ENCODE measurements at regions not wholly inside any gene's neighbourhood (a gene's known extent, or its start where the extent isn't known, plus 50 kb on each side); places are given as distances from the start of the nearest gene placed in this dataset.

DNA sequence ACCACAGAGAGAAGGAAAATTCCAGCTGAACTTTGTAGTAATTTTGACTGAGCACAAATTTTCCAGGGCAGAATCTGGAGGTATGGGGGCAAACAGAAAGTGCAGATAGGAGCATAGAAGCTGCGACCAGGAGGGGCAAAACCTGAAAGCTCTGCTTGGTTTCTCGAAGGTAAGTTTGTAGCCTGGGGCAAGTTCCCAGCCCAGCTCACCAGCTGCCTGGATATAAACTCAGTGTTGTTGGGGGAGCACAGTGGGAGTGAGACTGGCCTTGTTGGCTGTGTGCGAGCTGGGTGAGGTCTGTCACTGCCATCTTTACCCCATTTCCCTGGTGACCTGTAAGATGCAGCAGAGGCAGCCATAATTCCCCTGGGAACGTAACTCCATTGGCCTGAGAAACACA lies 213.5 kb upstream of the POF1B start:
- TF ChIP-seq, protein P1, sequence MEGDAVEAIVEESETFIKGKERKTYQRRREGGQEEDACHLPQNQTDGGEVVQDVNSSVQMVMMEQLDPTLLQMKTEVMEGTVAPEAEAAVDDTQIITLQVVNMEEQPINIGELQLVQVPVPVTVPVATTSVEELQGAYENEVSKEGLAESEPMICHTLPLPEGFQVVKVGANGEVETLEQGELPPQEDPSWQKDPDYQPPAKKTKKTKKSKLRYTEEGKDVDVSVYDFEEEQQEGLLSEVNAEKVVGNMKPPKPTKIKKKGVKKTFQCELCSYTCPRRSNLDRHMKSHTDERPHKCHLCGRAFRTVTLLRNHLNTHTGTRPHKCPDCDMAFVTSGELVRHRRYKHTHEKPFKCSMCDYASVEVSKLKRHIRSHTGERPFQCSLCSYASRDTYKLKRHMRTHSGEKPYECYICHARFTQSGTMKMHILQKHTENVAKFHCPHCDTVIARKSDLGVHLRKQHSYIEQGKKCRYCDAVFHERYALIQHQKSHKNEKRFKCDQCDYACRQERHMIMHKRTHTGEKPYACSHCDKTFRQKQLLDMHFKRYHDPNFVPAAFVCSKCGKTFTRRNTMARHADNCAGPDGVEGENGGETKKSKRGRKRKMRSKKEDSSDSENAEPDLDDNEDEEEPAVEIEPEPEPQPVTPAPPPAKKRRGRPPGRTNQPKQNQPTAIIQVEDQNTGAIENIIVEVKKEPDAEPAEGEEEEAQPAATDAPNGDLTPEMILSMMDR (IDR thresholded peaks at IDR 0.05; ENCODE audit: low read depth, low read length): no peak
- no peaks in the 10 kb centered on the region for H3K9me3 ChIP-seq
- no peak for DNase-seq

DNA sequence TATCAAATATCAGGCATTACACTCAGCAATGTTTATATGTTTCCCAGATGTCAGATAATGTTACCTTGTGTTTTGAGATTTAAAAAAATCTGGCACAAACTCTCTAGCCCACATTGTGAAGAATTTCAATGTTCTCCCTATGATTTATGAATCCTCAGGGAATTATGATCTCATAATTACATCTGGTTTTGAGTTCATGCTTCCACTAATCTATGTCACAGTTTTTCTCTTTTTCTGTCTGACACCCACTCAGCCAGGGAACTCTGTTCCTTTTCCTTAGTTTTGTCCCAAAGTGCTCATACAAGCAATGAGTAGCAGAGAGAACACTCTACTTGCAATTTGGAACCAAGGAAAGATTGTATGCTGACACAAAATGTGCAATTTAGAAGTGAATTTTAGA lies 212.1 kb upstream of the POF1B start:
- Histone ChIP-seq H3K36me3 (no peaks in the 10 kb centered on the region), H3K4me3 (ENCODE audit: low read depth, low read length) (no peak overlapping the region), H3K27me3 (no peaks in the 10 kb centered on the region), H3K9me3 (no peaks in the 10 kb centered on the region), H3K4me1 (no peaks in the 10 kb centered on the region)
- DNase-seq: no peak
- TF ChIP-seq, protein P1 (IDR thresholded peaks at IDR 0.05; ENCODE audit: low read depth, low read length): no peak

More for the DNA sequence above, 213.5 kb upstream of the POF1B start:
- no peaks in the 10 kb centered on the region for H3K4me1 ChIP-seq
- no peaks in the 10 kb centered on the region for H3K36me3 ChIP-seq
- no peak overlapping the region for H3K4me3 ChIP-seq (ENCODE audit: low read depth, low read length)
- H3K27me3 ChIP-seq: no peaks in the 10 kb centered on the region

DNA sequence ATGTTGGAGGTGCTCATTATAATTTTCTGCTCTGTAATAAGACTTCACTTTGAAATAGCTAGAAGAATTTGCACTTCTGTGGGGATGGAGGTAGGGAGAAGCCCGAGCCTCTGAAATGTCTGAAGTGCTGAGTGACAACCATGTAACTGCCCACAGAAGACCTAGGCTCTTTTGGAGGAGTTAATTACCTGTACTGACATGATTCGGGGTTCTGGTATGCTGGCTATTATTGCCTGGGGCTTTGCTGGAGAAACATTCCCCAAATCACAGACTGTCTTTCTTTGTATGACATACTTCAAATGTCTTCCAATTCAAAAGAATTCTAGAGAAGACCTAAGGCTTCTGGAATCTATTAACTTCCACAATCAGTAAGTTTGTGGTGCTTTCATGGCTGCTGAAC lies 211.2 kb upstream of the POF1B start:
- no peaks in the 10 kb centered on the region for H3K27me3 ChIP-seq
- DNase-seq: no peak
- no peak overlapping the region for H3K4me3 ChIP-seq (ENCODE audit: low read depth, low read length)
- H3K36me3 ChIP-seq: no peaks in the 10 kb centered on the region
- no peaks in the 10 kb centered on the region for H3K9me3 ChIP-seq
- no peaks in the 10 kb centered on the region for H3K4me1 ChIP-seq
- TF ChIP-seq, protein P1 (IDR thresholded peaks at IDR 0.05; ENCODE audit: low read depth, low read length): no peak

DNA sequence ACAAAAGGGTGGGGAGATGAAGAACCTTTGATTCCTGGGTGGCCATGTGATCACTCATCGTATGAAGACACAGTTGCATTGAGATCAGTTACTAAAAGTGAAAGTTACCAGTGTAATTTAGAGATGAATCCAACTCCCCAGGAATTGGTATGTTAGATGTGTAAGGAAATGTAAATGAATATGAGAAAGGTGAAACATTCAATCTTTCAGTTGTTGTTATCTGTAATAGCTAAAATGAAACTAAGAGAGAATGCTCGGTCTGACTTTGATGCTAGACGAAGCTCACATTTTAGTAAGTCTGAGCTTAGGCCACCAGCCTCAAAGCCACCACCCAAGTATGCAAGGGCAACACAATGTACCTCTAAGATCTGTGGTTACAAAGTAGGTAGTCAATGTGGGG lies 194.3 kb upstream of the POF1B start:
- no peak for DNase-seq
- Histone ChIP-seq H3K27me3 (no peaks in the 10 kb centered on the region), H3K9me3 (no peaks in the 10 kb centered on the region), H3K36me3 (no peaks in the 10 kb centered on the region), H3K4me3 (ENCODE audit: low read depth, low read length) (no peak overlapping the region), H3K4me1 (no peaks in the 10 kb centered on the region)
- TF ChIP-seq, protein P1 (IDR thresholded peaks at IDR 0.05; ENCODE audit: low read depth, low read length): no peak

DNA sequence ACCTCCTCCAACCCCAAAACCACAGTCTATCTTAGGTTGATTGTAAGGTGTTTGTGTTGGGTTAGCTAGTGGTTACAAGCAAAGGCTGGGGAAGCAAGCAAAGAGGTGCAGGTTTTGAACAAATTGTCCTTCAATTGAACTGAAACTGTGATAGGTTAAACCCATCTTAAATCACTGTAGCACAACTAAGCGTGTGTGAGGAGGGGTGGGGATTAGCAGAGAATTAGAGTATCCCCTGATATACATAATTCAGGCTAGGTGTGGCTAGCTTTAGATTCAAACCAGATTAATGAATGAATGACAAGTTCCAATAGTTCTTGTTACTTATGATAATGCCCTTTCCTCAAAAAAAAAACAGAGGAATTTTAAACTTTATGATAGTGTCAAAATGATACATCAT lies 191.0 kb upstream of the POF1B start:
- H3K4me1 ChIP-seq: no peaks in the 10 kb centered on the region
- TF ChIP-seq, protein P1 (IDR thresholded peaks at IDR 0.05; ENCODE audit: low read depth, low read length): no peak
- no peak overlapping the region for H3K4me3 ChIP-seq (ENCODE audit: low read depth, low read length)
- DNase-seq: no peak
- no peaks in the 10 kb centered on the region for H3K9me3 ChIP-seq
- no peaks in the 10 kb centered on the region for H3K27me3 ChIP-seq
- no peaks in the 10 kb centered on the region for H3K36me3 ChIP-seq

DNA sequence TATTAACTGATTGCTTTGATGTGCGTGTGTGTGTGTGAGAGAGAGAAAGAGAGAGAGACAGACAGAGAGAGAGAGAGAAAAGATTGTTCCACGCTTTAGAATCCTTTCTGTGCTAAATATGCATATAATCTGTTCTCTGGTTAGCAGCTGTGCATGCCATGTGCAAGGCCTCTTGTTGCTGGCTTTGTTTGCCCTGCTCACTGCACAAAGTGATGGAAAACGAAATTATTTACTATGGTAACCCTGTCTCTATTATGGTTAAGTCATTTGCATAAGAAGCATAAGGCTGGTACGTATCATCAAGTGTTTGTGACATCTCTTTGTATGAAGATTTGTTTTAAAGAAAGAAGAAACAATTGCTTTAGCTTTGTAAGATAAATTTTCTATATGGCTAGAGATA lies 190.2 kb upstream of the POF1B start:
- Histone ChIP-seq H3K4me1 (no peaks in the 10 kb centered on the region), H3K36me3 (no peaks in the 10 kb centered on the region), H3K9me3 (no peaks in the 10 kb centered on the region), H3K27me3 (no peaks in the 10 kb centered on the region), H3K4me3 (ENCODE audit: low read depth, low read length) (no peak overlapping the region)
- TF ChIP-seq, protein P1 (IDR thresholded peaks at IDR 0.05; ENCODE audit: low read depth, low read length): no peak
- no peak for DNase-seq
